K562 (cell line): ENCODE measurements at regions not wholly inside any gene's neighbourhood (a gene's known extent, or its start where the extent isn't known, plus 50 kb on each side); places are given as distances from the start of the nearest gene placed in this dataset.

Experiments
- ATAC-seq: fragments of 200-7000 bp; cut with Tn5 transposase; 3 replicates; pipeline ENCODE4 v1.9.1; 2020; ENCODE audit warnings: moderate library complexity
- BruUV-seq: library from RNA; stranded (reverse); fragments of 400-500 nt; replicated peaks from 2 replicates; lab custom pipeline; 2021; lab: Mats Ljungman, UMichigan
- CTCF ChIA-PET: fragments of 300-600 bp; formaldehyde crosslinking; extraction: SDS; loops from one replicate; lab custom pipeline; 2021; ENCODE audit warnings: low intra/inter-chr PET ratio; lab: Yijun Ruan, JAX
- POLR2A ChIA-PET: fragments of 300-600, 350-650 bp; sonication (Branson Sonifier 250); formaldehyde crosslinking; extraction: SDS; loops from one replicate; lab custom pipeline; 2021; ENCODE audit warnings: antibody characterized with exemption, inconsistent platforms; lab: Yijun Ruan, JAX
- DNase-seq, 4 experiments: peaks; one replicate each; pipeline versions ENCODE4 v3.0.0 to v3.0.0-alpha.2; 2011 to 2018; ENCODE audit warnings: low spot score in 3 of 4, mixed read lengths in 3 of 4; ENCODE audit errors: extremely low read depth in 1 of 4
- FAIRE-seq: peaks from 2 replicates; lab custom pipeline; 2011; peaks lifted over from hg19 to GRCh38; lab: Jason Lieb, UNC
- H2AFZ ChIP-seq: 2 replicates; pipeline ENCODE4 v1.6.0; 2011; ENCODE audit warnings: low read depth, low read length, control low read depth, inconsistent platforms
- H3K27ac ChIP-seq: fragments of 200-600 bp; 3 replicates; pipeline ENCODE4 v1.8.0; 2011; ENCODE audit warnings: low read depth, mild to moderate bottlenecking, control low read depth, inconsistent platforms, low read length, moderate library complexity, mixed read lengths; ENCODE audit errors: extremely low read depth
- H3K27me3 ChIP-seq, 2 experiments: fragments of 300-600 bp in 1 of 2; 2 replicates in 1 of 2; 3 replicates in 1 of 2; pipeline versions ENCODE4 v1.6.0 to v1.8.0; 2011; ENCODE audit warnings: inconsistent platforms in 2 of 2, low read length in 2 of 2, mild to moderate bottlenecking in 1 of 2, mixed read lengths in 1 of 2, moderate library complexity in 1 of 2; ENCODE audit not compliant: control insufficient read depth in 2 of 2, insufficient read depth in 2 of 2
- H3K36me3 ChIP-seq: fragments of 300-600 bp; 3 replicates; pipeline ENCODE4 v1.8.0; 2011; ENCODE audit warnings: mild to moderate bottlenecking, low read length, inconsistent platforms; ENCODE audit not compliant: control insufficient read depth, insufficient read depth
- H3K4me1 ChIP-seq, 2 experiments: fragments of 200-600 bp in 1 of 2; replicated peaks in 1 of 2; 2 replicates in 1 of 2; 3 replicates in 1 of 2; pipeline versions ENCODE4 v1.5.1 to v1.8.0; 2011; ENCODE audit warnings: inconsistent platforms in 2 of 2, low read length in 2 of 2, mild to moderate bottlenecking in 1 of 2, mixed read lengths in 1 of 2, moderate library complexity in 1 of 2; ENCODE audit not compliant: control insufficient read depth in 2 of 2, insufficient read depth in 2 of 2
- H3K4me2 ChIP-seq: 2 replicates; pipeline ENCODE4 v1.6.1; 2011; ENCODE audit warnings: low read length, control low read depth, inconsistent platforms, mixed read lengths; ENCODE audit not compliant: insufficient read depth
- H3K4me3 ChIP-seq: fragments of 200-600 bp; sonication (generic), shearing (Covaris generic); 2 replicates; pipeline ENCODE4 v1.5.1; 2016; ENCODE audit warnings: control low read depth, inconsistent platforms
- H3K79me2 ChIP-seq: fragments of 200-600 bp; 3 replicates; pipeline ENCODE4 v1.8.0; 2011; ENCODE audit warnings: low read length, inconsistent platforms; ENCODE audit not compliant: control insufficient read depth, insufficient read depth
- H3K9ac ChIP-seq, 2 experiments: 2 replicates each; pipeline versions ENCODE4 v1.6.0 to v1.6.1; 2011; ENCODE audit warnings: low read depth in 2 of 2, low read length in 2 of 2, control low read depth in 1 of 2, inconsistent platforms in 1 of 2, mild to moderate bottlenecking in 1 of 2, mixed read lengths in 1 of 2; ENCODE audit not compliant: insufficient read depth in 1 of 2
- H3K9me1 ChIP-seq: one replicate; pipeline ENCODE4 v1.6.0; 2011; ENCODE audit warnings: inconsistent platforms, mild to moderate bottlenecking, low read length, moderate library complexity; ENCODE audit not compliant: control insufficient read depth, insufficient read depth
- H3K9me3 ChIP-seq: replicated peaks from 2 replicates; pipeline ENCODE4 v1.5.1; 2011; ENCODE audit warnings: low read depth, low read length, inconsistent platforms; ENCODE audit not compliant: control insufficient read depth, insufficient read depth
- H4K20me1 ChIP-seq: replicated peaks from 2 replicates; pipeline ENCODE4 v1.6.1; 2011; ENCODE audit warnings: low read length, inconsistent platforms, mixed read lengths; ENCODE audit not compliant: control insufficient read depth, insufficient read depth
- E2F3 ChIP-seq: fragments of 250-450 bp; sonication (Bioruptor Pico); IDR thresholded peaks from 2 replicates; pipeline ENCODE4 v1.4.0; 2020; ENCODE audit warnings: mild to moderate bottlenecking
- E2F6 ChIP-seq, 2 experiments: IDR thresholded peaks; 2 replicates each; pipeline ENCODE4 v1.6.1; 2011; ENCODE audit warnings: borderline replicate concordance in 1 of 2, control low read depth in 1 of 2, low read depth in 1 of 2, low read length in 1 of 2, mild to moderate bottlenecking in 1 of 2, mixed read lengths in 1 of 2, moderate library complexity in 1 of 2; ENCODE audit not compliant: insufficient read depth in 1 of 2, insufficient read length in 1 of 2, poor library complexity in 1 of 2, severe bottlenecking in 1 of 2; ENCODE audit errors: extremely low read depth in 1 of 2
- GATAD2B ChIP-seq: fragments of 450-650 bp; IDR thresholded peaks from 2 replicates; pipeline ENCODE4 v1.6.1; 2017; ENCODE audit warnings: mild to moderate bottlenecking, borderline replicate concordance
- HBP1 ChIP-seq: fragments of 450-650 bp; formaldehyde crosslinking; IDR thresholded peaks from 2 replicates; pipeline ENCODE4 v1.4.0; 2022; ENCODE audit warnings: missing genetic modification characterization
- KHSRP ChIP-seq: fragments of 450-650 bp; IDR thresholded peaks from 2 replicates; pipeline ENCODE4 v1.6.1; 2017
- MCM5 ChIP-seq: fragments of 450-650 bp; IDR thresholded peaks from 2 replicates; pipeline ENCODE4 v1.6.1; 2016; ENCODE audit warnings: low read depth
- NEUROD1 ChIP-seq: fragments of 150-350 bp; IDR thresholded peaks from 2 replicates; pipeline ENCODE4 v1.6.1; 2014; ENCODE audit warnings: borderline replicate concordance, low read length, low read depth; ENCODE audit not compliant: partially characterized antibody
- SAFB ChIP-seq: fragments of 200-400 bp; formaldehyde crosslinking; IDR thresholded peaks from 2 replicates; pipeline ENCODE4 v1.6.1; 2017; ENCODE audit warnings: low read depth, low read length, borderline replicate concordance
- U2AF2 ChIP-seq: fragments of 200-400 bp; formaldehyde crosslinking; optimal IDR thresholded peaks from 2 replicates; pipeline ENCODE3; 2017; ENCODE audit warnings: low read depth, mild to moderate bottlenecking, low read length
- ZNF146 ChIP-seq: IDR thresholded peaks from one replicate; pipeline ENCODE4 v1.6.1; 2018; ENCODE audit warnings: missing compliant biosample characterization; ENCODE audit not compliant: unreplicated experiment
- ZNF586 ChIP-seq: fragments of 450-650 bp; formaldehyde crosslinking; conservative IDR thresholded peaks from 2 replicates; pipeline ENCODE4 v1.4.0; 2020; ENCODE audit warnings: mild to moderate bottlenecking, moderate library complexity
- ZNF639 ChIP-seq, 2 experiments: fragments of 200-800 bp in 1 of 2; sonication (Bioruptor generic) in 1 of 2; sonication (generic) in 1 of 2; formaldehyde crosslinking in 1 of 2; IDR thresholded peaks in 1 of 2; conservative IDR thresholded peaks in 1 of 2; 2 replicates each; pipeline versions ENCODE4 v1.5.0 to v1.6.1; 2016 to 2020; ENCODE audit warnings: missing compliant biosample characterization in 1 of 2, missing genetic modification characterization in 1 of 2, missing genetic modification reagents in 1 of 2
- ZNF76 ChIP-seq: fragments of 250-450 bp; sonication (Bioruptor Pico); IDR thresholded peaks from 2 replicates; pipeline ENCODE4 v1.4.0; 2020; ENCODE audit warnings: mild to moderate bottlenecking, moderate library complexity, borderline replicate concordance
- WGBS: fragments of 100-300 bp; shearing (Covaris generic); methylation state at CpG from one replicate; pipeline ENCODE4 v1.1.6; 2016; ENCODE audit warnings: low coverage, mixed read lengths; ENCODE audit not compliant: insufficient coverage; ENCODE audit errors: missing lambda C conversion rate; 5-methylcytosine and 5-hydroxymethylcytosine counted together
- in situ Hi-C: fragments of 300-500 bp; cut with MboI; formaldehyde crosslinking; loops from 4 replicates; pipeline ENCODE4 v1.15.0; 2018; ENCODE audit warnings: inconsistent platforms, mixed read lengths
- intact Hi-C: fragments of 100-400 bp; cut with micrococcal nuclease; formaldehyde crosslinking; loops from 2 replicates; pipeline ENCODE4 v1.14.2; 2022

GRCh38 chr6:167679790-167680604 lies 146.7 kb upstream of the AFDN start:
- no peak overlapping the region for H2AFZ ChIP-seq
- ATAC-seq (no peak), DNase-seq (no peak), FAIRE-seq (no peak)
- H3K9ac ChIP-seq: no peak overlapping the region
- no peak overlapping the region for H3K27ac ChIP-seq
- no TSS peak for BruUV-seq
- H3K4me1 ChIP-seq: peaks cover 0 to 5% of the 10 kb centered on the region in 2 experiments; a peak in 1 of 5 replicates
- intact Hi-C loops (no loop called here), in situ Hi-C loops (no loop called here)
- no peaks in the 10 kb centered on the region for H3K36me3 ChIP-seq
- H3K9me1 ChIP-seq: no peaks in the 10 kb centered on the region
- no peaks in the 10 kb centered on the region for H3K9me3 ChIP-seq
- no peak overlapping the region for H3K4me2 ChIP-seq
- 2% methylated on average over 15 of the region's 15 CpGs for WGBS
- no peak overlapping the region for H3K4me3 ChIP-seq
- POLR2A ChIA-PET: interaction anchor here (0.9 kb wide), 1 partner anchor 164 kb away, joined by 3 read pairs; no protein-coding TSS in a partner anchor
- H3K27me3 ChIP-seq: peaks cover 78 to 96% of the 10 kb centered on the region in 2 experiments
- 0 out of 2 replicates have a peak, but pooled peaks cover 2% of the 10 kb centered on the region for H4K20me1 ChIP-seq
- CTCF ChIA-PET: no interaction called here
- H3K79me2 ChIP-seq: no peaks in the 10 kb centered on the region
- TF ChIP-seq U2AF2 (no peak), SAFB (no peak), ZNF76 (no peak), E2F3 (CRISPR knock-in tag) (no peak), ZNF639 (CRISPR knock-in tag; conservative IDR thresholded peaks at IDR 0.05 in 1 of 2, IDR thresholded peaks at IDR 0.05 in 1 of 2) (no peak), KHSRP (no peak), E2F6 (IDR thresholded peaks at IDR 0.05; ENCODE audit: borderline replicate concordance in 1 of 2, extremely low read depth in 1 of 2, insufficient read depth in 1 of 2, insufficient read length in 1 of 2, low read depth in 1 of 2, low read length in 1 of 2, poor library complexity in 1 of 2, severe bottlenecking in 1 of 2) (no peak), HBP1 (CRISPR knock-in tag) (no peak), MCM5 (no peak), ZNF146 (CRISPR knock-in tag) (no peak), NEUROD1 (no peak), GATAD2B (no peak), ZNF586 (CRISPR knock-in tag) (no peak)
